ENCODE measurements at regions not wholly inside any gene's neighbourhood (a gene's known extent, or its start where the extent isn't known, plus 50 kb on each side); places are given as distances from the start of the nearest gene placed in this dataset.

- DNase-seq, result no peak
These were observed 1231.4 kb upstream of the MIR17HG start for GRCh38 chr13:90116121-90116520.

GRCh38 chr13:90118467-90119071 is 1228.9 kb upstream of the MIR17HG start:
- no peak for DNase-seq

GRCh38 chr13:90120026-90120425 is 1227.5 kb upstream of the MIR17HG start:
- no peak for DNase-seq

GRCh38 chr13:90121784-90122183 is 1225.7 kb upstream of the MIR17HG start:
- DNase-seq, result no peak

GRCh38 chr13:90122531-90122930 is 1225.0 kb upstream of the MIR17HG start:
- DNase-seq, result no peak

- DNase-seq, result no peak
These were observed 1211.9 kb upstream of the MIR17HG start for GRCh38 chr13:90135558-90135957.

- DNase-seq, result no peak
These were observed 1205.2 kb upstream of the MIR17HG start for GRCh38 chr13:90142251-90142650.

GRCh38 chr13:90154311-90154960 is 1193.1 kb upstream of the MIR17HG start:
- no peak for DNase-seq

- no peak for DNase-seq
These were observed 1191.1 kb upstream of the MIR17HG start for GRCh38 chr13:90156390-90156789.

GRCh38 chr13:90168953-90169352 is 1178.5 kb upstream of the MIR17HG start:
- no peak for DNase-seq

GRCh38 chr13:90170208-90170607 is 1177.3 kb upstream of the MIR17HG start:
- no peak for DNase-seq

GRCh38 chr13:90171649-90172048 is 1175.8 kb upstream of the MIR17HG start:
- no peak for DNase-seq

GRCh38 chr13:90177512-90177911 is 1170.0 kb upstream of the MIR17HG start:
- DNase-seq, result no peak

GRCh38 chr13:90184355-90184754 is 1163.1 kb upstream of the MIR17HG start:
- DNase-seq, result no peak

GRCh38 chr13:90185734-90186133 is 1161.8 kb upstream of the MIR17HG start:
- DNase-seq, result no peak

- DNase-seq, result no peak
These were observed 1159.8 kb upstream of the MIR17HG start for GRCh38 chr13:90187478-90188350.

GRCh38 chr13:90188351-90188636 is 1159.2 kb upstream of the MIR17HG start:
- DNase-seq, result no peak

GRCh38 chr13:90197722-90198121 is 1149.8 kb upstream of the MIR17HG start:
- no peak for DNase-seq

GRCh38 chr13:90201202-90201601 is 1146.3 kb upstream of the MIR17HG start:
- DNase-seq, result no peak

- DNase-seq, result no peak
These were observed 1145.6 kb upstream of the MIR17HG start for GRCh38 chr13:90201676-90202460.

GRCh38 chr13:90205081-90205480 is 1142.4 kb upstream of the MIR17HG start:
- DNase-seq, result no peak

- DNase-seq, result no peak
These were observed 1141.6 kb upstream of the MIR17HG start for GRCh38 chr13:90205911-90206310.

Measured in hypothalamus (tissue), 51 donors.